ENCODE measurements at regions not wholly inside any gene's neighbourhood (a gene's known extent, or its start where the extent isn't known, plus 50 kb on each side); places are given as distances from the start of the nearest gene placed in this dataset.

GRCh38 chr6:48222241-48222640 is 111.2 kb upstream of the PTCHD4 start:
- DNase-seq = no peak
- Mint-ChIP-seq H3K36me3 (ENCODE audit: low read depth) (no peaks in the 10 kb centered on the region), H3K4me3 (no peak overlapping the region)

GRCh38 chr6:48213076-48213788 is 102.2 kb upstream of the PTCHD4 start:
- no peaks in the 10 kb centered on the region for H3K36me3 Mint-ChIP-seq (ENCODE audit: low read depth)
- H3K27me3 Mint-ChIP-seq (ENCODE audit: low read depth, poor library complexity) = no peaks in the 10 kb centered on the region
- H3K4me3 Mint-ChIP-seq = no peak overlapping the region
- DNase-seq = no peak
- TF ChIP-seq CTCF (IDR thresholded peaks at IDR 0.05) = no peak
- peaks cover 2% of the 10 kb centered on the region for H3K4me1 Mint-ChIP-seq
- peaks cover 11% of the 10 kb centered on the region for H3K9me3 Mint-ChIP-seq
- no peak overlapping the region for H3K27ac Mint-ChIP-seq

More at GRCh38 chr6:48222241-48222640, 111.2 kb upstream of the PTCHD4 start:
- Mint-ChIP-seq H3K27me3 (ENCODE audit: low read depth, poor library complexity) (peaks cover 2% of the 10 kb centered on the region), H3K9me3 (no peaks in the 10 kb centered on the region), H3K4me1 (peaks cover 19% of the 10 kb centered on the region), H3K27ac (no peak overlapping the region)
- TF ChIP-seq CTCF (IDR thresholded peaks at IDR 0.05) = no peak

- Mint-ChIP-seq H3K4me3 (no peak overlapping the region), H3K4me1 (no peaks in the 10 kb centered on the region), H3K27ac (no peak overlapping the region), H3K27me3 (ENCODE audit: low read depth, poor library complexity) (no peaks in the 10 kb centered on the region), H3K9me3 (peaks cover 11% of the 10 kb centered on the region), H3K36me3 (ENCODE audit: low read depth) (no peaks in the 10 kb centered on the region)
- no peak for DNase-seq
- no peak for TF ChIP-seq CTCF (IDR thresholded peaks at IDR 0.05)
These were observed 101.5 kb upstream of the PTCHD4 start for GRCh38 chr6:48212501-48212900.

GRCh38 chr6:48206091-48206490 is 95.1 kb upstream of the PTCHD4 start:
- no peaks in the 10 kb centered on the region for H3K4me1 Mint-ChIP-seq
- H3K9me3 Mint-ChIP-seq = peaks cover 9% of the 10 kb centered on the region
- no peaks in the 10 kb centered on the region for H3K27me3 Mint-ChIP-seq (ENCODE audit: low read depth, poor library complexity)
- H3K27ac Mint-ChIP-seq = no peak overlapping the region
- no peak overlapping the region for H3K4me3 Mint-ChIP-seq
- no peak for TF ChIP-seq CTCF (IDR thresholded peaks at IDR 0.05)
- H3K36me3 Mint-ChIP-seq (ENCODE audit: low read depth) = no peaks in the 10 kb centered on the region
- no peak for DNase-seq

GRCh38 chr6:48200869-48201390 is 89.9 kb upstream of the PTCHD4 start:
- no peak overlapping the region for H3K4me3 Mint-ChIP-seq
- no peak overlapping the region for H3K27ac Mint-ChIP-seq
- peaks cover 5% of the 10 kb centered on the region for H3K9me3 Mint-ChIP-seq
- no peak for TF ChIP-seq CTCF (IDR thresholded peaks at IDR 0.05)
- no peaks in the 10 kb centered on the region for H3K36me3 Mint-ChIP-seq (ENCODE audit: low read depth)
- H3K27me3 Mint-ChIP-seq (ENCODE audit: low read depth, poor library complexity) = no peaks in the 10 kb centered on the region
- DNase-seq = no peak
- no peaks in the 10 kb centered on the region for H3K4me1 Mint-ChIP-seq

GRCh38 chr6:48199499-48199898 is 88.5 kb upstream of the PTCHD4 start:
- Mint-ChIP-seq H3K4me3 (no peak overlapping the region), H3K9me3 (peaks cover 5% of the 10 kb centered on the region), H3K36me3 (ENCODE audit: low read depth) (no peaks in the 10 kb centered on the region), H3K27ac (peak overlapping the region; percentile 44), H3K27me3 (ENCODE audit: low read depth, poor library complexity) (no peaks in the 10 kb centered on the region), H3K4me1 (no peaks in the 10 kb centered on the region)
- DNase-seq = no peak
- TF ChIP-seq CTCF (IDR thresholded peaks at IDR 0.05) = no peak
